HG03159 (cell line): ENCODE measurements at regions not wholly inside any gene's neighbourhood (a gene's known extent, or its start where the extent isn't known, plus 50 kb on each side); places are given as distances from the start of the nearest gene placed in this dataset.
"Not testable (repeated sequence)": the region's sequence is repeated elsewhere in the genome, so short reads cannot be mapped to it uniquely, and the experiment has no call there.

Source experiments
- ATAC-seq: cut with Tn5 transposase; IDR thresholded peaks from one replicate; pipeline ENCODE4 v1.9.1; 2021; ENCODE audit warnings: mild to moderate bottlenecking, moderate library complexity; ENCODE audit not compliant: unreplicated experiment

GRCh38 chr14:71384007-71384845 lies 477.0 kb downstream of the PCNX1 start:
- no peak for ATAC-seq

- no peak for ATAC-seq
Observed at GRCh38 chr14:71387753-71388152, 480.5 kb downstream of the PCNX1 start.

- ATAC-seq, result no peak
Observed at GRCh38 chr14:71388336-71388735, 481.1 kb downstream of the PCNX1 start.

- ATAC-seq, result no peak
Observed at GRCh38 chr14:71388862-71389261, 481.6 kb downstream of the PCNX1 start.

- ATAC-seq, result no peak
Observed at GRCh38 chr14:71394386-71394785, 487.1 kb downstream of the PCNX1 start.

GRCh38 chr14:71395151-71395604 lies 487.9 kb downstream of the PCNX1 start:
- no peak for ATAC-seq

GRCh38 chr14:71395636-71396035 lies 488.4 kb downstream of the PCNX1 start:
- ATAC-seq, result no peak

GRCh38 chr14:71396050-71396677 lies 488.9 kb downstream of the PCNX1 start:
- no peak for ATAC-seq

GRCh38 chr14:71397371-71397770 lies 490.1 kb downstream of the PCNX1 start:
- ATAC-seq, result no peak

GRCh38 chr14:71398450-71398849 lies 491.2 kb downstream of the PCNX1 start:
- ATAC-seq, result peak; percentile 3

GRCh38 chr14:71399057-71399487 lies 491.8 kb downstream of the PCNX1 start:
- ATAC-seq, result peak; percentile 76

GRCh38 chr14:71400871-71401321 lies 493.6 kb downstream of the PCNX1 start:
- no peak for ATAC-seq

GRCh38 chr14:71402415-71402814 lies 495.2 kb downstream of the PCNX1 start:
- ATAC-seq, result not testable (repeated sequence)

GRCh38 chr14:71403656-71404055 lies 496.4 kb downstream of the PCNX1 start:
- peak; percentile 51 for ATAC-seq

GRCh38 chr14:71405676-71406075 lies 498.4 kb downstream of the PCNX1 start:
- no peak for ATAC-seq

GRCh38 chr14:71408362-71409030 lies 501.2 kb downstream of the PCNX1 start:
- ATAC-seq, result no peak

- ATAC-seq, result no peak
Observed at GRCh38 chr14:71410578-71411284, 503.5 kb downstream of the PCNX1 start.

- ATAC-seq, result no peak
Observed at GRCh38 chr14:71411285-71411595, 504.0 kb downstream of the PCNX1 start.

GRCh38 chr14:71411738-71412137 lies 504.5 kb downstream of the PCNX1 start:
- no peak for ATAC-seq

- ATAC-seq, result no peak
Observed at GRCh38 chr14:71414631-71415403, 507.6 kb downstream of the PCNX1 start.

- no peak for ATAC-seq
Observed at GRCh38 chr14:71415404-71415690, 508.1 kb downstream of the PCNX1 start.
